ENCODE measurements at regions not wholly inside any gene's neighbourhood (a gene's known extent, or its start where the extent isn't known, plus 50 kb on each side); places are given as distances from the start of the nearest gene placed in this dataset.

DNA sequence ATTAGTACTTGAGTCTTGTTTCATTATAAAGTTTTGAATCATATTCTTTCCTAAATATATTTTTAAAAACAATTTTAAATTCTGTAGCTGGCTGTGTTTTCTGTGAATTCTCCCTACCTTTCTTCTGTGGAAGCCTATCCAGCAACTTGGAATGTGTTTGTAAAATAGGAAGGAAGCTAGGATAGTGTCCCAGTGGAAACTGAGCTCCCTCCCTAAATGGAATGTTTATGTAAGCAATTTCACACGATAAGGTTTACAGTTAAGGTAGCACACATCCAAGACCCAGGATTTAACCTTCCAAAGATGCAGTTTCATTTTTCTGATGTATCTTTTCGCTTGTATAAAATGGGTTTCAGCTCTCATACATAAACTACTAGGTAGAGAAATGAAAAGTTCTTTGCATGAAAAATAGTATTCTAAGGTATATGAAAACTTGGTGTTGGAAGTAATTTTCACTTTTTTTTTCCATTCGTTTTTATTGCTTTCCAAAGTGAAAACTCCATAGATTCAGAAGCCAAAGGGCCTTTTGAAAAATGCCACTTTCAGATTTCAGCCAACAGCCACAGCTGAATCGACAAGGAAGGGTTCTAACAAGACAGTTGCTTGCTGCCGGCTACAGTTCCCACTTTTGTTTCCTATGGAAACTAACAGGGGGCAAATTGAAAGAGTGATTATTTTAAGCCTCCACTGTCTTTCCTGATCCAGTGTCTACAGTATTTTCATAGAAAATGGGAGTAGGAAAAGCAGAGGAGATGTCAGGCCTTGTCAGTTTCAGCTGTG lies 405.1 kb upstream of the POU3F3 start:
- H3K27ac ChIP-seq, result no peak overlapping the region
- H3K9ac ChIP-seq (ENCODE audit: insufficient read length), result no peak overlapping the region
- no peak overlapping the region for H3K4me3 ChIP-seq
- DNase-seq (ENCODE audit: low read depth, low spot score), result no peak
- TF ChIP-seq FOXP2 (optimal IDR thresholded peaks at IDR 0.05; ENCODE audit: control extremely low read depth, extremely low read length, insufficient read depth) (no peak), POLR2AphosphoS5 (IDR thresholded peaks at IDR 0.05; ENCODE audit: borderline replicate concordance, low read depth, low read length) (no peak), EZH2 (IDR thresholded peaks at IDR 0.05) (no peak)
- H3K36me3 ChIP-seq (ENCODE audit: insufficient read depth, low read length), result no peaks in the 10 kb centered on the region
- H3K9me3 ChIP-seq (ENCODE audit: low read depth, low read length), result no peaks in the 10 kb centered on the region

DNA sequence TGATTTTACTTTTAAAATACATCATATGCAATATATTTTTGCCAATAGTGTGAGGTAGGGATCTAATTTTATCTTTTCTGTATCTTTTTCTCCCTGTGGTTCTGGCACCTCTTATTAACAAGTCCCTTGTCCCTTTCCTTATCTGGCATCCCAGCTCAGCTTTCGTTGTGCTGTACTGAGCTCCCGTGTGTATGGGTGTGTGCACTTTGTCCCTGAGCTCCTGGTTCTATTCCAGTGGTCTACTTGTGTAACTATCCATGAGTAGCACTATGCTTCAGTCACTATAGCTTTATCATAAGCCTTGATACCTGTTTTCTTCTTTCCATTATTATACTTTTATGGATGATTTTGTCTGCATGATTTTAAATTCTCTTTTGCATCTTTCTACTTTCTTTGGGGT lies 401.4 kb upstream of the POU3F3 start:
- no peak for DNase-seq (ENCODE audit: low read depth, low spot score)
- no peaks in the 10 kb centered on the region for H3K9me3 ChIP-seq (ENCODE audit: low read depth, low read length)
- H3K36me3 ChIP-seq (ENCODE audit: insufficient read depth, low read length), result no peaks in the 10 kb centered on the region
- no peak overlapping the region for H3K4me3 ChIP-seq
- TF ChIP-seq POLR2AphosphoS5 (IDR thresholded peaks at IDR 0.05; ENCODE audit: borderline replicate concordance, low read depth, low read length) (no peak), FOXP2 (optimal IDR thresholded peaks at IDR 0.05; ENCODE audit: control extremely low read depth, extremely low read length, insufficient read depth) (no peak), EZH2 (IDR thresholded peaks at IDR 0.05) (no peak)
- H3K9ac ChIP-seq (ENCODE audit: insufficient read length), result no peak overlapping the region
- H3K27ac ChIP-seq, result no peak overlapping the region

DNA sequence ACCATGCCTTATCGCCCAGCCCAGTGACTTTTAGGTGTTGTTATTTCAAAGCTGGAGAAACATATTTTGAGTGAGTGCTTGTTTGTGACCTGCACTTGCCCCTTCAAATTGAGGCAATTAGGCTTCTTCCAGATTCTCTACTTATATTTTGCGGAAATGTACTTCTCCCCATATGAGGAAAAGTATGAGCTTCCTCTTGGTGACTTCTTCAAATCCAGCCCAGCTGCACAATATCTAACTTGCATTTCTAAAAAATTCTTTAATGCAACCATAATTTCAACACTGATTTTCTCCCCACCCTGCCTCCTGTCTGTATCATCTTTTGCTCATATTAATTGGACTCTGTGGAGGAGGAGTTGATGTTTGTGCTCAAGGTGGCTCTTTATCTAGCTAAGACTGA lies 391.2 kb upstream of the POU3F3 start:
- no peak overlapping the region for H3K9ac ChIP-seq (ENCODE audit: insufficient read length)
- H3K9me3 ChIP-seq (ENCODE audit: low read depth, low read length), result no peaks in the 10 kb centered on the region
- H3K4me3 ChIP-seq, result no peak overlapping the region
- no peaks in the 10 kb centered on the region for H3K36me3 ChIP-seq (ENCODE audit: insufficient read depth, low read length)
- DNase-seq (ENCODE audit: low read depth, low spot score), result no peak
- no peak for TF ChIP-seq POLR2AphosphoS5 (IDR thresholded peaks at IDR 0.05; ENCODE audit: borderline replicate concordance, low read depth, low read length)
- TF ChIP-seq EZH2 (IDR thresholded peaks at IDR 0.05), result no peak
- TF ChIP-seq FOXP2 (optimal IDR thresholded peaks at IDR 0.05; ENCODE audit: control extremely low read depth, extremely low read length, insufficient read depth), result no peak
- H3K27ac ChIP-seq, result no peak overlapping the region

DNA sequence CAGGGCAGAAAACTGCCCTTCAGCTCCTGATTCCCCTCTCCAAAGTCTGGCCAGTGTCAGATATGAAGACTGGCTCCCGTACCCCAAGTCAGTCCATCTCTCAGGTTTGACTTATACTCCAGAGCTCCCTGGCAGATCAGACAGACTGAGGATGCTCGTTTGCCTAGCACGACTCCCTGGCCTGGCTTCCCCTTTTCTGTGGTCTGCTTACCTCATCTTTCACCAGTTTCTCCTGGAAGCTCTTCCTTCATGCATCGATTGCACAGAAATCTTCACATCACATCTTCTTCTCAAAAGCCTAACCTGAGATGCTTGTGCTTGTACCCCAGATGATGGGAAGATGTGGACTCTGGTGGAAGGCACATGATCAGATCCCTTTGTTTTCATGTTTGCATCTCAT lies 387.9 kb upstream of the POU3F3 start:
- no peak for TF ChIP-seq EZH2 (IDR thresholded peaks at IDR 0.05)
- TF ChIP-seq FOXP2 (optimal IDR thresholded peaks at IDR 0.05; ENCODE audit: control extremely low read depth, extremely low read length, insufficient read depth), result no peak
- TF ChIP-seq POLR2AphosphoS5 (IDR thresholded peaks at IDR 0.05; ENCODE audit: borderline replicate concordance, low read depth, low read length), result no peak
- Histone ChIP-seq H3K36me3 (ENCODE audit: insufficient read depth, low read length) (no peaks in the 10 kb centered on the region), H3K27ac (no peak overlapping the region), H3K4me3 (no peak overlapping the region), H3K9me3 (ENCODE audit: low read depth, low read length) (no peaks in the 10 kb centered on the region), H3K9ac (ENCODE audit: insufficient read length) (no peak overlapping the region)
- no peak for DNase-seq (ENCODE audit: low read depth, low spot score)

DNA sequence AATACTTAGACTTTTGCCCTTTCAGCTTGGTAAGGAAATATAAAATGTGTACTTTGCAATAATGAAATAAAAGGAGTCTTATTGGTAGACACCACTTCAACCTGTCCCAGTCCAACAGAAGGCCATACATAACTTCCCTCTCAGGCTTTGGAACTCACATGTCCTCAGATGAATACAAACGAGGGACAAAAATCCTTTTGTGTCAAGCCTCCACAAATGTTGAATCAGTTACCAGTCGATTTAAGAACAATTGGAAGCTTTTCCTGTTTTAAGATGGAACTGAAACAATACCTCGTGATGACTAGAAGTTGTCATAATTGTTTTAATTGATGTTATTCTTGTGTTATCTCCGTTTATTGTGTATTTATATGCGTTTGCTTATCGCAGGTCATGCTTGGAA lies 385.1 kb upstream of the POU3F3 start:
- H3K36me3 ChIP-seq (ENCODE audit: insufficient read depth, low read length), result no peaks in the 10 kb centered on the region
- DNase-seq (ENCODE audit: low read depth, low spot score), result no peak

DNA sequence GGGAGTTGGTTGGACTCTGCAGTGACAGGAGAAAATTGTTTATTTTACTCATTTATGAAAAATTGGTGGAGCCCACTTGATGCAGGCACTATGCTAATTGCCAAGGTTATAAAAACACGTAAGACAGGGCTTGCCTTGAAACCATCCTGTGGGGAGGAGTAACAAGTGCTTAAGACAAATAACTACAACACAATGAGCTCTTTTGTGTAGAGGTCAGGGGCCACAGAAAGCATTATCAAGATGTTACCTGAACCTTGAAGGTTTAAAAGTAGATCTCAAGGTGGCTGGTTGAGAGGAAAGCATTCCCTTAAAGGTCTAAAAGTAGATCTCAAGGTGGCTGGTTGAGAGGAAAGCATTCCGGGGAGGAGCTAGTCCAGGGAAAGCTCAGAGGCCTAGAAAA lies 381.8 kb upstream of the POU3F3 start:
- no peaks in the 10 kb centered on the region for H3K36me3 ChIP-seq (ENCODE audit: insufficient read depth, low read length)
- no peak overlapping the region for H3K27ac ChIP-seq
- H3K9me3 ChIP-seq (ENCODE audit: low read depth, low read length), result no peaks in the 10 kb centered on the region
- no peak overlapping the region for H3K9ac ChIP-seq (ENCODE audit: insufficient read length)
- TF ChIP-seq POLR2AphosphoS5 (IDR thresholded peaks at IDR 0.05; ENCODE audit: borderline replicate concordance, low read depth, low read length) (no peak), FOXP2 (optimal IDR thresholded peaks at IDR 0.05; ENCODE audit: control extremely low read depth, extremely low read length, insufficient read depth) (no peak), EZH2 (IDR thresholded peaks at IDR 0.05) (no peak)
- no peak for DNase-seq (ENCODE audit: low read depth, low spot score)
- no peak overlapping the region for H3K4me3 ChIP-seq

More for the DNA sequence above, 385.1 kb upstream of the POU3F3 start:
- no peak overlapping the region for H3K4me3 ChIP-seq
- H3K9me3 ChIP-seq (ENCODE audit: low read depth, low read length), result no peaks in the 10 kb centered on the region
- TF ChIP-seq POLR2AphosphoS5 (IDR thresholded peaks at IDR 0.05; ENCODE audit: borderline replicate concordance, low read depth, low read length) (no peak), FOXP2 (optimal IDR thresholded peaks at IDR 0.05; ENCODE audit: control extremely low read depth, extremely low read length, insufficient read depth) (no peak), EZH2 (IDR thresholded peaks at IDR 0.05) (no peak)
- H3K27ac ChIP-seq, result no peak overlapping the region
- H3K9ac ChIP-seq (ENCODE audit: insufficient read length), result no peak overlapping the region

DNA sequence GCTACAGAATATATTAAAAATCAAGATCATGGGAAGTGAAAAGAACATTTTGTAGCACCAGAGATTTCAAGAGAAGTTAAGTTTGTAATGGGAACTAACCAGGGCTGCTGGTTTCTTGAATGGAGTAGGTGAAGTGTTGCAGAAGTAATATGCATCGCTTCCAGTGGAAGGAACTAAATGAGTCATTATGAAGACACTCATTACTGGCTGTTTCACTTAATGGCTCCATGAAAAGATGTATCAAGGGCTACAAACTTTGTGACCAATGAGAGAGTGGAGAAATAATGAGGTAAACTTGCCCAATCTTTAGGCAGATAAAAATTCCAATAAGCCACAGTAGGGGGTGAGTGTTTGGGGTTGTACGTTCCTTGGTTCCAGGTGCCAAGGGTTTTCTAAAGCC lies 380.4 kb upstream of the POU3F3 start:
- Histone ChIP-seq H3K9me3 (ENCODE audit: low read depth, low read length) (no peaks in the 10 kb centered on the region), H3K36me3 (ENCODE audit: insufficient read depth, low read length) (no peaks in the 10 kb centered on the region), H3K27ac (no peak overlapping the region), H3K4me3 (no peak overlapping the region), H3K9ac (ENCODE audit: insufficient read length) (no peak overlapping the region)
- no peak for TF ChIP-seq EZH2 (IDR thresholded peaks at IDR 0.05)
- no peak for TF ChIP-seq POLR2AphosphoS5 (IDR thresholded peaks at IDR 0.05; ENCODE audit: borderline replicate concordance, low read depth, low read length)
- TF ChIP-seq FOXP2 (optimal IDR thresholded peaks at IDR 0.05; ENCODE audit: control extremely low read depth, extremely low read length, insufficient read depth), result no peak
- no peak for DNase-seq (ENCODE audit: low read depth, low spot score)

DNA sequence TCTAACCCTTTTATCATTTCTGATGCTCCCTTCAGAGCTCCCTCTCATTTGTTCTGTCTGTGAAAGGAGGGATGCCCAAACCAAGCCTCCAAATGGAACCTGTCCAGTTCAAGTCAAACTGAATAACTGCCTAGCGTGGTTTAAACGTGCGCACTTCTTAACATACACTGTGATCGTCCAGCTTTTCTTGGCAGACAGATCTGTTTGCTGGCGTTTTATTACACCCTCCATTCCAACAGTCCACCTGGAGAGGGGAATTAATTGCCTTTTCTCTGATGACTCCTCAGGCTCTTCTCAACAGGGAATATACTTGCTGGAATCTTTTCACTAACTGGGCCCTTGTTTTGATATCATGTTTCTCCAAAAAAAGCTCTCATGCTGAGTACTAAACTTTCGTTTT lies 379.2 kb upstream of the POU3F3 start:
- Histone ChIP-seq H3K36me3 (ENCODE audit: insufficient read depth, low read length) (no peaks in the 10 kb centered on the region), H3K27ac (no peak overlapping the region), H3K9me3 (ENCODE audit: low read depth, low read length) (no peaks in the 10 kb centered on the region), H3K4me3 (no peak overlapping the region), H3K9ac (ENCODE audit: insufficient read length) (no peak overlapping the region)
- no peak for TF ChIP-seq FOXP2 (optimal IDR thresholded peaks at IDR 0.05; ENCODE audit: control extremely low read depth, extremely low read length, insufficient read depth)
- no peak for TF ChIP-seq POLR2AphosphoS5 (IDR thresholded peaks at IDR 0.05; ENCODE audit: borderline replicate concordance, low read depth, low read length)
- TF ChIP-seq EZH2 (IDR thresholded peaks at IDR 0.05), result no peak
- DNase-seq (ENCODE audit: low read depth, low spot score), result no peak

DNA sequence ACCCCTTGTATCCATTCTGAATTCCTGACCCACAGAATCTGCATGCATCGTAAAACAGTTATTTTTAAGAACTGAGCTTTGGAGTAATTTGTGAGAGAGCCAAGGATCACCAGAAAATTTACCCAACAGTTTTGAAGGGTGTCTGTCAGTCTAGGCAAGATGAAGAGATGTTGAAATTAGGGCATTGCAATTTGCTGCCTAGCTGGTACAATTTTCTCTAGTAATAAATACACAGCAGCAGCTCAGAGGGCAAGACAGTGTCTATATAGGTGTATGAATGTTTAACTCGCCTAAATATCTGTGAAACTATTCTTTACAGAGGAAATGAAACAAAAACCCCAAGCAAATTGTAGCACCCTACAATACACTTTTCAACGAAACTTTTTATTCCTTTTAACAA lies 377.8 kb upstream of the POU3F3 start:
- H3K9ac ChIP-seq (ENCODE audit: insufficient read length), result no peak overlapping the region
- no peaks in the 10 kb centered on the region for H3K9me3 ChIP-seq (ENCODE audit: low read depth, low read length)
- H3K27ac ChIP-seq, result no peak overlapping the region
- TF ChIP-seq POLR2AphosphoS5 (IDR thresholded peaks at IDR 0.05; ENCODE audit: borderline replicate concordance, low read depth, low read length) (no peak), EZH2 (IDR thresholded peaks at IDR 0.05) (no peak), FOXP2 (optimal IDR thresholded peaks at IDR 0.05; ENCODE audit: control extremely low read depth, extremely low read length, insufficient read depth) (no peak)
- DNase-seq (ENCODE audit: low read depth, low spot score), result no peak
- H3K36me3 ChIP-seq (ENCODE audit: insufficient read depth, low read length), result no peaks in the 10 kb centered on the region
- no peak overlapping the region for H3K4me3 ChIP-seq

All from SK-N-MC (cell line).